Adipocyte (in vitro differentiated cells): ENCODE measurements at regions not wholly inside any gene's neighbourhood (a gene's known extent, or its start where the extent isn't known, plus 50 kb on each side); places are given as distances from the start of the nearest gene placed in this dataset.

ENCODE experiments used
- DNase-seq: peaks from one replicate; pipeline ENCODE4 v3.0.0-alpha.2; 2015; ENCODE audit warnings: low read depth
- H3K27me3 ChIP-seq: replicated peaks from 2 replicates; pipeline ENCODE4 v1.7.0; 2013; ENCODE audit warnings: mild to moderate bottlenecking, low read length, moderate library complexity; ENCODE audit not compliant: control insufficient read depth, insufficient read depth
- H3K36me3 ChIP-seq: 2 replicates; pipeline ENCODE4 v1.7.0; 2013; ENCODE audit warnings: low read length, mild to moderate bottlenecking, moderate library complexity; ENCODE audit not compliant: control insufficient read depth, insufficient read depth, severe bottlenecking
- H3K4me1 ChIP-seq: 2 replicates; pipeline ENCODE4 v1.7.0; 2013; ENCODE audit warnings: mild to moderate bottlenecking, low read length, moderate library complexity; ENCODE audit not compliant: control insufficient read depth, insufficient read depth
- H3K4me3 ChIP-seq: 2 replicates; pipeline ENCODE4 v1.7.0; 2013; ENCODE audit warnings: mild to moderate bottlenecking, low read length, moderate library complexity
- H3K9ac ChIP-seq: 2 replicates; pipeline ENCODE4 v1.7.0; 2013; ENCODE audit warnings: mild to moderate bottlenecking, low read length, moderate library complexity
- H3K9me3 ChIP-seq: 2 replicates; pipeline ENCODE4 v1.7.0; 2013; ENCODE audit warnings: mild to moderate bottlenecking, low read length, moderate library complexity; ENCODE audit not compliant: control insufficient read depth

GRCh38 chr1:69404486-69404885 lies 163.2 kb upstream of the LRRC7 start:
- no peak for DNase-seq
- Histone ChIP-seq H3K36me3 (no peaks in the 10 kb centered on the region), H3K9me3 (peaks cover 5% of the 10 kb centered on the region), H3K4me3 (no peak overlapping the region), H3K4me1 (no peaks in the 10 kb centered on the region), H3K9ac (no peak overlapping the region), H3K27me3 (no peaks in the 10 kb centered on the region)

DNA sequence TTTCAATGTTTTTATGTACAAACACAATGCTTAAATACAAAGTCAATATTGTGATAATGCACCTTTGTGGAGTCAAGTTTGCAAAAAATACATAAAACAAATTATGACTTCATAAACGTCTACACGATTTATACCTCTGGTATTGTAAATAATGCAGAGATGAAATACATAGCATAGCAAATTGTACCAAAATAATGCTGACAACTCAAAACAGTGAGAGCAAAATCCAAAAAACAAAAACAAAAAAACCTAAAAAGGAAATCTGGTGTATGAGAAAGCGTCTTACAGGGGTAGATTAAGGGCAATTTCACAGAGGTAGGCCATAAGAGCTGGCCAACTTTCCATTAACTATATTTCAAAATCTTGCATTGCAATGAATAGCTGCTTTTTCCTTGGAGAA lies 161.5 kb upstream of the LRRC7 start:
- no peak overlapping the region for H3K9ac ChIP-seq
- no peaks in the 10 kb centered on the region for H3K4me1 ChIP-seq
- H3K9me3 ChIP-seq = peaks cover 5% of the 10 kb centered on the region
- H3K36me3 ChIP-seq = no peaks in the 10 kb centered on the region
- H3K4me3 ChIP-seq = no peak overlapping the region
- no peaks in the 10 kb centered on the region for H3K27me3 ChIP-seq
- no peak for DNase-seq

- no peak for DNase-seq
- peaks cover 5% of the 10 kb centered on the region for H3K9me3 ChIP-seq
Measured at GRCh38 chr1:69409731-69410456, 157.8 kb upstream of the LRRC7 start.

GRCh38 chr1:69410457-69410850 lies 157.3 kb upstream of the LRRC7 start:
- H3K9ac ChIP-seq = no peak overlapping the region
- no peaks in the 10 kb centered on the region for H3K4me1 ChIP-seq
- H3K27me3 ChIP-seq = no peaks in the 10 kb centered on the region
- no peak for DNase-seq
- peaks cover 5% of the 10 kb centered on the region for H3K9me3 ChIP-seq
- H3K36me3 ChIP-seq = no peaks in the 10 kb centered on the region
- no peak overlapping the region for H3K4me3 ChIP-seq

More at GRCh38 chr1:69409731-69410456, 157.8 kb upstream of the LRRC7 start:
- no peaks in the 10 kb centered on the region for H3K4me1 ChIP-seq
- H3K27me3 ChIP-seq = no peaks in the 10 kb centered on the region
- no peak overlapping the region for H3K9ac ChIP-seq
- H3K4me3 ChIP-seq = no peak overlapping the region
- H3K36me3 ChIP-seq = no peaks in the 10 kb centered on the region

DNA sequence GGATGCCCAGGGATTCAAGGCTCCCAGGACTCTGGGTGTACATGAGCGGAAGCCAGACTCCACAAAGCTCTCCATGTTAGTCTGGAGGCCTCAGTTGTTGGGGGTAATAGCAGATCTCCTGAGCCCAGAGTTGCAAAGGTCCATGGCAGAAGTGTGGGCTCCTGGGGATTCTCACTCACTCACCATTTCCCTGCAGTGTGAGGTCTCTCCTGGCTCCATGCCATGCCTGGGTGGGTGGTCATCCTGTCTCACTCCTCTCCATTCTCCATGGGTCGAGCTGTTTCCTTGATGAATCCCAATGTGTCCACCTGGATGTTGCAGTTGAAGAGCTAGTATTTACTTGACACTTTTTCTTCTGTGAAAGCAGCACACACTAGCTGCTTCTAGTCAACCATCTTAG lies 156.8 kb upstream of the LRRC7 start:
- Histone ChIP-seq H3K9ac (no peak overlapping the region), H3K4me1 (no peaks in the 10 kb centered on the region), H3K4me3 (no peak overlapping the region), H3K9me3 (peaks cover 5% of the 10 kb centered on the region), H3K27me3 (no peaks in the 10 kb centered on the region), H3K36me3 (no peaks in the 10 kb centered on the region)
- DNase-seq = no peak

DNA sequence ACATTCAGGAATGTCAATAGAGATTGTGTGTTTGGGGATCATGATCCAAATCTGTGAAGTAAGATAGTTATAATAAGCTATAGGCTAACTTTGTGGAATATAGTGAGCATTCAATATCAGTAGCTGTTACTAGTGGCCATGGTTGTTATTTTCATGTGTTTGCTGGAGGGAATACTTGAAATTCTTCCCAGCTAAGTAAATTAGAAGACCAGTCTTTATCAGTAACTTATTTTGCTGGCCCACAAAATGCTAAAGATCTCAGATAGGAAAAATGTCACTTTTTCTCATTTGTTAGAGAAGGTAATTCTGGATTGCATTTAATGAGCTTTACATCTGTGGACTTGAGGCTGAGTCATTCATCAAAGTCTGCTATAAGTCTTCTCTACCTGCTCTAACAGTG lies 156.1 kb upstream of the LRRC7 start:
- DNase-seq = no peak
- no peaks in the 10 kb centered on the region for H3K36me3 ChIP-seq
- no peak overlapping the region for H3K4me3 ChIP-seq
- H3K9ac ChIP-seq = no peak overlapping the region
- H3K27me3 ChIP-seq = no peaks in the 10 kb centered on the region
- peaks cover 5% of the 10 kb centered on the region for H3K9me3 ChIP-seq
- H3K4me1 ChIP-seq = no peaks in the 10 kb centered on the region

GRCh38 chr1:69413129-69413528 lies 154.6 kb upstream of the LRRC7 start:
- no peak overlapping the region for H3K4me3 ChIP-seq
- DNase-seq = no peak
- no peaks in the 10 kb centered on the region for H3K4me1 ChIP-seq
- no peaks in the 10 kb centered on the region for H3K9me3 ChIP-seq
- H3K36me3 ChIP-seq = no peaks in the 10 kb centered on the region
- no peak overlapping the region for H3K9ac ChIP-seq
- no peaks in the 10 kb centered on the region for H3K27me3 ChIP-seq

DNA sequence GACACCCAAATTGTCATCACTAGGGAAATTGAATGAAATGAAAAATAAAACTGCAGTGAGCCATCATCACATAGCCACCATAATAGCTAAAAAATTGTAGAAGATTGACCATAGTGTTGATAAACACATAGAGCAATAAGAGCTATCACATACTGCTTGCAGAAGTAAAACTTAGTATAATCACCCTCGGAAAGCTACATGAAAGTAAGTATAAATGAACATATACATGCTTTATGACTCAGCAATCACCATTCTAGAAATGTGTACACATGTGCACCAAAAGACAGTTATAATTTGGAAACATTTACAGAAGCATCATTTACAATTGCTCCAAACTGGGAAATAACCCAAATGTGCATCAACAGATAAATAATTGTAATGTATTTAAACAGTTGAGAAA lies 153.1 kb upstream of the LRRC7 start:
- H3K36me3 ChIP-seq = no peaks in the 10 kb centered on the region
- H3K9ac ChIP-seq = no peak overlapping the region
- H3K9me3 ChIP-seq = no peaks in the 10 kb centered on the region
- no peak for DNase-seq
- H3K4me3 ChIP-seq = no peak overlapping the region
- H3K27me3 ChIP-seq = no peaks in the 10 kb centered on the region
- H3K4me1 ChIP-seq = no peaks in the 10 kb centered on the region

DNA sequence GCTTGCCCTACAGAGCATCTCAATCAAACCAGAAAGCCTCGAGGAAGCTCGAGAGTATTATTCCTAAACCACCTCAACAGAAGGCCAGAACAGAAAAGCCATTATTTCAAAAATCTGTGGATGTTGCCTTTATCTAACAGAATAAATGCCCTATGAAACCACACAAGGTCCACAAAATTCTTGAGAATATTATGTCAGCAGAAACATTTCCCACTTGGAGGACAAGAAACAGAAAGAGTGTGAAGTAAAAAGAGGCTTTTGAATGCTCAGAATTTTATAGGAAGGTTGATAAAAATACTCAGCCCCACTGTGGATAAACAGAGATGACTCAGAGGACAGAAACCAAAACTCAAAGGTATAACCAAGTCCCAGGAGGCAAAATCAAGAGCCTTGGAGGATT lies 146.4 kb upstream of the LRRC7 start:
- Histone ChIP-seq H3K4me3 (no peak overlapping the region), H3K36me3 (no peaks in the 10 kb centered on the region), H3K27me3 (no peaks in the 10 kb centered on the region), H3K4me1 (no peaks in the 10 kb centered on the region), H3K9ac (no peak overlapping the region), H3K9me3 (no peaks in the 10 kb centered on the region)
- DNase-seq = no peak

DNA sequence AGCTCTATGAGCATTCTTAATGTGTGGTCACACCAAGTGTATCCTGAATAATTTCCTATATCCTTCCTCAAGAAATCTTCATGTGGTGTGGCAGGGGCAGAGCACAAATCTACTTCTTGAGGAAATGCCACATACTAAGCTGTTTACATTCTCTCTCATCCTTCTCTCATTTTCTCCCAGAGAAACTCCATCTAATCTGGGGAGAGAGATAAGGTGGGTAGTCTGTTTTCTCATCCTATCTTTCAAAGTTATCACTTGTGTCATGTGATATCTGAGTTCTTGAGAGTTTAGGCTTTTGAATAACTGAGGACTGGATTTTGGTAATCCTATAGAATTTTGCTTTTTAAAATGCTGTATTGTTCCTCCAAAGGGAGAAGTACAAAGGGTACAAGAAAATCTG lies 141.9 kb upstream of the LRRC7 start:
- H3K27me3 ChIP-seq = no peaks in the 10 kb centered on the region
- H3K4me3 ChIP-seq = no peak overlapping the region
- no peak for DNase-seq

GRCh38 chr1:69426401-69426800 lies 141.3 kb upstream of the LRRC7 start:
- Histone ChIP-seq H3K9ac (no peak overlapping the region), H3K27me3 (no peaks in the 10 kb centered on the region), H3K9me3 (no peaks in the 10 kb centered on the region), H3K4me3 (no peak overlapping the region), H3K36me3 (no peaks in the 10 kb centered on the region), H3K4me1 (no peaks in the 10 kb centered on the region)
- DNase-seq = no peak

More for the DNA sequence above, 141.9 kb upstream of the LRRC7 start:
- H3K9me3 ChIP-seq = no peaks in the 10 kb centered on the region
- H3K4me1 ChIP-seq = no peaks in the 10 kb centered on the region
- H3K9ac ChIP-seq = no peak overlapping the region
- no peaks in the 10 kb centered on the region for H3K36me3 ChIP-seq

GRCh38 chr1:69433073-69433472 lies 134.6 kb upstream of the LRRC7 start:
- Histone ChIP-seq H3K27me3 (no peaks in the 10 kb centered on the region), H3K36me3 (no peaks in the 10 kb centered on the region), H3K9me3 (no peaks in the 10 kb centered on the region), H3K9ac (no peak overlapping the region), H3K4me3 (no peak overlapping the region), H3K4me1 (no peaks in the 10 kb centered on the region)
- DNase-seq = no peak
